A549 (cell line): ENCODE measurements at regions not wholly inside any gene's neighbourhood (a gene's known extent, or its start where the extent isn't known, plus 50 kb on each side); places are given as distances from the start of the nearest gene placed in this dataset.

Source experiments
- CEBPB ChIP-seq, 2 experiments: fragments of >200 bp in 1 of 2; sonication (Bioruptor Twin) in 1 of 2; formaldehyde crosslinking in 1 of 2; IDR thresholded peaks; 2 replicates each; pipeline ENCODE4 v1.6.1; 2012 to 2016
- CHD2 ChIP-seq: fragments of 150-350 bp; IDR thresholded peaks from 2 replicates; pipeline ENCODE4 v1.6.1; 2014; ENCODE audit warnings: low read length; ENCODE audit not compliant: partially characterized antibody
- EP300 ChIP-seq, 2 experiments: fragments of >200 bp; sonication (Bioruptor Twin); formaldehyde crosslinking; IDR thresholded peaks; 2 replicates in 1 of 2; 3 replicates in 1 of 2; pipeline ENCODE4 v1.6.1; 2016 to 2017
- MAFK ChIP-seq: fragments of 450-650 bp; IDR thresholded peaks from 2 replicates; pipeline ENCODE4 v1.6.1; 2014; ENCODE audit not compliant: partially characterized antibody
- NR3C1 ChIP-seq: fragments of >200 bp; sonication (Bioruptor Twin); formaldehyde crosslinking; IDR thresholded peaks from 3 replicates; pipeline ENCODE4 v1.6.1; 2017
- POLR2A ChIP-seq: IDR thresholded peaks from 2 replicates; pipeline ENCODE4 v1.6.1; 2012; ENCODE audit warnings: mild to moderate bottlenecking, low read length
- RAD21 ChIP-seq, 2 experiments: fragments of >200 bp in 1 of 2; sonication (Bioruptor Twin) in 1 of 2; formaldehyde crosslinking in 1 of 2; IDR thresholded peaks in 1 of 2; conservative IDR thresholded peaks in 1 of 2; 2 replicates in 1 of 2; 3 replicates in 1 of 2; pipeline ENCODE4 v1.6.1; 2012 to 2018; ENCODE audit warnings: inconsistent platforms in 1 of 2
- REST ChIP-seq: fragments of 200-600 bp; sonication (generic); IDR thresholded peaks from 2 replicates; pipeline ENCODE4 v1.6.1; 2016; ENCODE audit warnings: antibody characterized with exemption, mild to moderate bottlenecking, moderate library complexity
- RFX5 ChIP-seq: fragments of 450-650 bp; IDR thresholded peaks from 2 replicates; pipeline ENCODE4 v1.7.1; 2014; ENCODE audit warnings: antibody characterized with exemption, mild to moderate bottlenecking, moderate library complexity
- SMC3 ChIP-seq: fragments of >200 bp; sonication (Bioruptor Twin); formaldehyde crosslinking; IDR thresholded peaks from 3 replicates; pipeline ENCODE4 v1.6.1; 2018; ENCODE audit warnings: inconsistent platforms
- USF2 ChIP-seq: fragments of 450-650 bp; IDR thresholded peaks from 2 replicates; pipeline ENCODE4 v1.6.1; 2014; ENCODE audit warnings: antibody characterized with exemption
- TF ChIP-seq, protein P1 (sequence below): fragments of >200 bp; sonication (Bioruptor Twin); formaldehyde crosslinking; IDR thresholded peaks from 3 replicates; pipeline ENCODE4 v1.5.1; 2016
- TF ChIP-seq, protein P2 (sequence below): fragments of 250-450 bp; sonication (Bioruptor Pico); IDR thresholded peaks from 2 replicates; pipeline ENCODE4 v1.5.0; 2021; ENCODE audit warnings: mild to moderate bottlenecking, moderate library complexity, borderline replicate concordance

- TF ChIP-seq, protein P1, sequence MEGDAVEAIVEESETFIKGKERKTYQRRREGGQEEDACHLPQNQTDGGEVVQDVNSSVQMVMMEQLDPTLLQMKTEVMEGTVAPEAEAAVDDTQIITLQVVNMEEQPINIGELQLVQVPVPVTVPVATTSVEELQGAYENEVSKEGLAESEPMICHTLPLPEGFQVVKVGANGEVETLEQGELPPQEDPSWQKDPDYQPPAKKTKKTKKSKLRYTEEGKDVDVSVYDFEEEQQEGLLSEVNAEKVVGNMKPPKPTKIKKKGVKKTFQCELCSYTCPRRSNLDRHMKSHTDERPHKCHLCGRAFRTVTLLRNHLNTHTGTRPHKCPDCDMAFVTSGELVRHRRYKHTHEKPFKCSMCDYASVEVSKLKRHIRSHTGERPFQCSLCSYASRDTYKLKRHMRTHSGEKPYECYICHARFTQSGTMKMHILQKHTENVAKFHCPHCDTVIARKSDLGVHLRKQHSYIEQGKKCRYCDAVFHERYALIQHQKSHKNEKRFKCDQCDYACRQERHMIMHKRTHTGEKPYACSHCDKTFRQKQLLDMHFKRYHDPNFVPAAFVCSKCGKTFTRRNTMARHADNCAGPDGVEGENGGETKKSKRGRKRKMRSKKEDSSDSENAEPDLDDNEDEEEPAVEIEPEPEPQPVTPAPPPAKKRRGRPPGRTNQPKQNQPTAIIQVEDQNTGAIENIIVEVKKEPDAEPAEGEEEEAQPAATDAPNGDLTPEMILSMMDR: no peak
- no peak for TF ChIP-seq SMC3
- no peak for TF ChIP-seq USF2
- TF ChIP-seq CEBPB (IDR thresholded peaks at IDR 0.05): no peak
- TF ChIP-seq EP300 (IDR thresholded peaks at IDR 0.05): no peak
- TF ChIP-seq, protein P2, sequence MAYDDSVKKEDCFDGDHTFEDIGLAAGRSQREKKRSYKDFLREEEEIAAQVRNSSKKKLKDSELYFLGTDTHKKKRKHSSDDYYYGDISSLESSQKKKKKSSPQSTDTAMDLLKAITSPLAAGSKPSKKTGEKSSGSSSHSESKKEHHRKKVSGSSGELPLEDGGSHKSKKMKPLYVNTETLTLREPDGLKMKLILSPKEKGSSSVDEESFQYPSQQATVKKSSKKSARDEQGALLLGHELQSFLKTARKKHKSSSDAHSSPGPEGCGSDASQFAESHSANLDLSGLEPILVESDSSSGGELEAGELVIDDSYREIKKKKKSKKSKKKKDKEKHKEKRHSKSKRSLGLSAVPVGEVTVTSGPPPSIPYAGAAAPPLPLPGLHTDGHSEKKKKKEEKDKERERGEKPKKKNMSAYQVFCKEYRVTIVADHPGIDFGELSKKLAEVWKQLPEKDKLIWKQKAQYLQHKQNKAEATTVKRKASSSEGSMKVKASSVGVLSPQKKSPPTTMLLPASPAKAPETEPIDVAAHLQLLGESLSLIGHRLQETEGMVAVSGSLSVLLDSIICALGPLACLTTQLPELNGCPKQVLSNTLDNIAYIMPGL: no peak
- no peak for TF ChIP-seq RAD21 (conservative IDR thresholded peaks at IDR 0.05 in 1 of 2, IDR thresholded peaks at IDR 0.05 in 1 of 2)
- no peak for TF ChIP-seq RFX5
- no peak for TF ChIP-seq REST
- TF ChIP-seq NR3C1: no peak
- TF ChIP-seq MAFK: no peak
- no peak for TF ChIP-seq POLR2A
- no peak for TF ChIP-seq CHD2
Measured at GRCh38 chr2:239806276-239806675, 218.9 kb downstream of the NDUFA10 start.
